HL-60 (cell line): ENCODE measurements at regions not wholly inside any gene's neighbourhood (a gene's known extent, or its start where the extent isn't known, plus 50 kb on each side); places are given as distances from the start of the nearest gene placed in this dataset.

ENCODE experiments used
- DNase-seq, 2 experiments: peaks; one replicate each; pipeline ENCODE4 v3.0.0-alpha.2; 2010 to 2020; ENCODE audit warnings: low read depth in 1 of 2, low spot score in 1 of 2
- H3K27ac ChIP-seq: fragments of 250-450 bp; sonication (Bioruptor Pico); replicated peaks from 2 replicates; pipeline ENCODE4 v1.5.1; 2020; ENCODE audit warnings: mild to moderate bottlenecking, moderate library complexity
- H3K27me3 ChIP-seq: fragments of 250-450 bp; sonication (Bioruptor Pico); 2 replicates; pipeline ENCODE4 v1.5.1; 2021; ENCODE audit warnings: mild to moderate bottlenecking, moderate library complexity; ENCODE audit not compliant: insufficient read depth, poor library complexity, severe bottlenecking
- H3K4me3 ChIP-seq: replicated peaks from 2 replicates; pipeline ENCODE4 v1.5.1; 2011; ENCODE audit warnings: mild to moderate bottlenecking, control low read depth, low read length; ENCODE audit not compliant: insufficient read depth
- CTCF ChIP-seq: IDR thresholded peaks from one replicate; pipeline ENCODE4 v1.5.1; 2011; ENCODE audit warnings: low read length, control low read depth, inconsistent platforms; ENCODE audit not compliant: insufficient read depth
- GABPA ChIP-seq: IDR thresholded peaks from 2 replicates; pipeline ENCODE4 v1.6.1; 2012; ENCODE audit warnings: low read depth
- POLR2AphosphoS5 ChIP-seq: IDR thresholded peaks from 2 replicates; pipeline ENCODE4 v1.6.1; 2012; ENCODE audit warnings: low read depth
- REST ChIP-seq: IDR thresholded peaks from 2 replicates; pipeline ENCODE4 v1.6.1; 2012; ENCODE audit warnings: low read depth; ENCODE audit not compliant: insufficient replicate concordance
- SPI1 ChIP-seq: IDR thresholded peaks from 2 replicates; pipeline ENCODE4 v1.6.1; 2012; ENCODE audit warnings: low read depth, mild to moderate bottlenecking, borderline replicate concordance

- Histone ChIP-seq H3K4me3 (no peak overlapping the region), H3K27me3 (no peaks in the 10 kb centered on the region), H3K27ac (no peak overlapping the region)
- DNase-seq, result no peak
- TF ChIP-seq POLR2AphosphoS5 (no peak), REST (no peak), SPI1 (no peak)
These were observed 686.0 kb upstream of the BRINP3 start for GRCh38 chr1:191163621-191164020.

- DNase-seq, result no peak
These were observed 696.6 kb upstream of the BRINP3 start for GRCh38 chr1:191174298-191174697.

GRCh38 chr1:191176131-191176530 lies 698.5 kb upstream of the BRINP3 start:
- no peak for DNase-seq
- no peak overlapping the region for H3K4me3 ChIP-seq
- TF ChIP-seq GABPA (no peak), POLR2AphosphoS5 (no peak), SPI1 (no peak), REST (no peak), CTCF (no peak)

More at GRCh38 chr1:191174298-191174697, 696.6 kb upstream of the BRINP3 start:
- Histone ChIP-seq H3K27me3 (no peaks in the 10 kb centered on the region), H3K4me3 (no peak overlapping the region), H3K27ac (no peak overlapping the region)
- TF ChIP-seq SPI1 (no peak), CTCF (no peak), REST (no peak), POLR2AphosphoS5 (no peak), GABPA (no peak)

More at GRCh38 chr1:191176131-191176530, 698.5 kb upstream of the BRINP3 start:
- H3K27ac ChIP-seq, result no peak overlapping the region
- no peaks in the 10 kb centered on the region for H3K27me3 ChIP-seq
